RWPE2 (cell line): ENCODE measurements at regions not wholly inside any gene's neighbourhood (a gene's known extent, or its start where the extent isn't known, plus 50 kb on each side); places are given as distances from the start of the nearest gene placed in this dataset.

Experiments
- ATAC-seq: fragments of 200-7000 bp; cut with Tn5 transposase; 3 replicates; pipeline ENCODE4 v1.9.1; 2021; ENCODE audit warnings: low read depth
- DNase-seq: peaks from one replicate; pipeline ENCODE4 v3.0.0-alpha.2; 2020; ENCODE audit warnings: low spot score
- H3K27ac ChIP-seq: fragments of 450-650 bp; 2 replicates; pipeline ENCODE4 v1.5.1; 2017; ENCODE audit warnings: mild to moderate bottlenecking; ENCODE audit not compliant: poor library complexity, severe bottlenecking
- H3K27me3 ChIP-seq: fragments of 250-450 bp; sonication (Bioruptor Pico); 2 replicates; pipeline ENCODE4 v1.5.1; 2021; ENCODE audit warnings: mild to moderate bottlenecking, moderate library complexity; ENCODE audit not compliant: insufficient read depth, poor library complexity, severe bottlenecking
- H3K36me3 ChIP-seq: fragments of 250-450 bp; sonication (Bioruptor Pico); 2 replicates; pipeline ENCODE4 v1.5.1; 2020; ENCODE audit warnings: low read depth, mild to moderate bottlenecking, moderate library complexity
- H3K4me1 ChIP-seq: fragments of 250-450 bp; sonication (Bioruptor Pico); 2 replicates; pipeline ENCODE4 v1.5.1; 2021; ENCODE audit warnings: mild to moderate bottlenecking, moderate library complexity; ENCODE audit not compliant: insufficient read depth, poor library complexity, severe bottlenecking
- H3K4me3 ChIP-seq: fragments of 250-450 bp; sonication (Bioruptor Pico); 2 replicates; pipeline ENCODE4 v1.5.1; 2021; ENCODE audit warnings: mild to moderate bottlenecking, moderate library complexity; ENCODE audit not compliant: severe bottlenecking
- H3K9me3 ChIP-seq: fragments of 250-450 bp; sonication (Bioruptor Pico); 2 replicates; pipeline ENCODE4 v1.5.1; 2021; ENCODE audit warnings: mild to moderate bottlenecking, moderate library complexity; ENCODE audit not compliant: severe bottlenecking
- TF ChIP-seq, protein P1 (sequence below): fragments of 450-650 bp; IDR thresholded peaks from one replicate; pipeline ENCODE4 v1.5.1; 2017; ENCODE audit warnings: mild to moderate bottlenecking, moderate library complexity; ENCODE audit not compliant: poor library complexity, severe bottlenecking

DNA sequence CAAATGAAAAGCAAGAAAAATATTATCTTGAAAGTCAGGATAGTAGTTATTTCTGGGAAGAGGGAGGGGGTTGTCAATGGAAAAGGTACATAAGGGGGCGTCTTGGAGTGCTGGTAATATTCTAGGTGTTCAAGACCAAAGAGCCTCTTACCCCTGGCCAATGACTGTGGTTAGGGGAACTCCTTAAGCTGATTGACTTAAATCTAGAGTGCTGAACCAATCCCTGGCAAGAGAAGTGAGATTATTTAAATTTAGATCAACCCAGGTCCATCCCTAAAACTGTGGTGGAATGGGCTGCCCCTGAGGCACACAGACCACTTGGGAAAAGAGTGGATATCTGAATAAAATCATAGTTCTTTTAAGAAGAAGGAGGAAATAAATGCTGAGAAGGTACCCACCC, 174.1 kb downstream of the COPRS start:
- Histone ChIP-seq H3K27ac (no peak overlapping the region), H3K36me3 (no peaks in the 10 kb centered on the region), H3K9me3 (no peaks in the 10 kb centered on the region), H3K4me1 (no peaks in the 10 kb centered on the region), H3K27me3 (no peaks in the 10 kb centered on the region), H3K4me3 (no peak overlapping the region)
- ATAC-seq (no peak), DNase-seq (no peak)
- TF ChIP-seq, protein P1, sequence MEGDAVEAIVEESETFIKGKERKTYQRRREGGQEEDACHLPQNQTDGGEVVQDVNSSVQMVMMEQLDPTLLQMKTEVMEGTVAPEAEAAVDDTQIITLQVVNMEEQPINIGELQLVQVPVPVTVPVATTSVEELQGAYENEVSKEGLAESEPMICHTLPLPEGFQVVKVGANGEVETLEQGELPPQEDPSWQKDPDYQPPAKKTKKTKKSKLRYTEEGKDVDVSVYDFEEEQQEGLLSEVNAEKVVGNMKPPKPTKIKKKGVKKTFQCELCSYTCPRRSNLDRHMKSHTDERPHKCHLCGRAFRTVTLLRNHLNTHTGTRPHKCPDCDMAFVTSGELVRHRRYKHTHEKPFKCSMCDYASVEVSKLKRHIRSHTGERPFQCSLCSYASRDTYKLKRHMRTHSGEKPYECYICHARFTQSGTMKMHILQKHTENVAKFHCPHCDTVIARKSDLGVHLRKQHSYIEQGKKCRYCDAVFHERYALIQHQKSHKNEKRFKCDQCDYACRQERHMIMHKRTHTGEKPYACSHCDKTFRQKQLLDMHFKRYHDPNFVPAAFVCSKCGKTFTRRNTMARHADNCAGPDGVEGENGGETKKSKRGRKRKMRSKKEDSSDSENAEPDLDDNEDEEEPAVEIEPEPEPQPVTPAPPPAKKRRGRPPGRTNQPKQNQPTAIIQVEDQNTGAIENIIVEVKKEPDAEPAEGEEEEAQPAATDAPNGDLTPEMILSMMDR, result no peak

DNA sequence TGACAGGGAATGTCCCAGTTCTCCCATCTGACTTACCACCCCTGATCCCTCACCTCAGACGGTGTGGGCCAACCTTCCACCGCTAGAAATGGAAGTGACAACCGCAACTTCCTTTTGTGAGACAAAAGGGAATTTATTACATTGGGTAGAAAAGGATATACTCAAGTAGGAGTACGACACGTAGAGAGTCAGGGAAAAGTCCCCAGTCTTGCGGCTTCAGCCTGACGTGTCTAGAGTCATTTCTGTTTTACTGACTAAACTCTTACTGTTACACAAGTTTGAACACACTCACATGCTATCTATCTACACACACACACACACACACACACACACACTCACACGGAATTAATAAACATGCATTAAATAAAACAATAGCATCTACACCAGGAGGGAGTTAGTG, 178.9 kb downstream of the COPRS start:
- ATAC-seq, result no peak
- Histone ChIP-seq H3K4me3 (no peak overlapping the region), H3K4me1 (peaks cover 4% of the 10 kb centered on the region), H3K27me3 (no peaks in the 10 kb centered on the region), H3K9me3 (no peaks in the 10 kb centered on the region), H3K36me3 (no peaks in the 10 kb centered on the region), H3K27ac (no peak overlapping the region)
- TF ChIP-seq, protein P1, result no peak
- DNase-seq, result no peak

DNA sequence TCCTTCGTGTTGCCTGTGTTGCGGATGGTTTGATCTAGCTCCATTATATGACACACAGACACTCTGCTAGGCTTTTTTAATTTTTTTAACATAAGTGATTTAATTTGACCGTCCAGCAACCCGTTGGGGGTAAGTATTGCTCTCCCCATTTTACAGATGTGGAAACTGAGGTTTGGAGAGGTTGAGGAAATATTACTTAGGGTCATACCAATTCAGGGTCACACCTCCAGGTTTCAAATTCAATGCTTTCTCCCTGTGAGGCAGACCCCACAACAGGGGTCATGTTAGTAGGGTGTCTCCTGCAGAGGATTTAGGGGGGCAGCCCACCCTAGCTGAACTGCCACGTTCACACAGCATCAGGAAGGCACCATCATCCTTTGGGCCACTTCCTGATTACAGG, 179.4 kb downstream of the COPRS start:
- TF ChIP-seq, protein P1, result no peak
- Histone ChIP-seq H3K27ac (no peak overlapping the region), H3K36me3 (no peaks in the 10 kb centered on the region), H3K9me3 (no peaks in the 10 kb centered on the region), H3K4me3 (no peak overlapping the region), H3K4me1 (peaks cover 8% of the 10 kb centered on the region), H3K27me3 (no peaks in the 10 kb centered on the region)
- no peak for ATAC-seq
- no peak for DNase-seq

DNA sequence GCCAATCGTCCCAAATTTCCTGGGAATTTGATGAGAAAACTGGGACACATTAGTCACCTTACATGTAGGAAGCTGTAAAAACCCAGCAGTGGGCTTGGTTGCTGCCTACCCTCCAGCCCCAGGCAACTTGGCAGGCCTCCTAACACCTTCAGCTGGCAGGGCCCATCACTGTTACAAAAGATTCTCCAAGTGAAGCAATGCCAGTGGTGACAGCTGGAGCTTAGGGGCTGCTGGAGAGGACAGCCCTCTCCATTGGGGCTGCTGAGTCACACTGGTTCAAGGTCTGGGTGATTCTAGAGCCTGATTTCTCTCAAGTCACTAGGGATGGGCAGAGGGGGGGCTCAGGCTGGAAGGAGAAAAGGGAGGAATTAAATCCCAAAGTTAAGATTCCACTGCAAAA, 180.6 kb downstream of the COPRS start:
- no peaks in the 10 kb centered on the region for H3K9me3 ChIP-seq
- no peak overlapping the region for H3K4me3 ChIP-seq
- TF ChIP-seq, protein P1, result no peak
- H3K27me3 ChIP-seq, result no peaks in the 10 kb centered on the region
- H3K27ac ChIP-seq, result no peak overlapping the region
- no peak for DNase-seq
- H3K4me1 ChIP-seq, result peaks cover 18% of the 10 kb centered on the region
- no peaks in the 10 kb centered on the region for H3K36me3 ChIP-seq
- ATAC-seq, result peak; percentile 41; the same call in 2 of the 3 replicates

DNA sequence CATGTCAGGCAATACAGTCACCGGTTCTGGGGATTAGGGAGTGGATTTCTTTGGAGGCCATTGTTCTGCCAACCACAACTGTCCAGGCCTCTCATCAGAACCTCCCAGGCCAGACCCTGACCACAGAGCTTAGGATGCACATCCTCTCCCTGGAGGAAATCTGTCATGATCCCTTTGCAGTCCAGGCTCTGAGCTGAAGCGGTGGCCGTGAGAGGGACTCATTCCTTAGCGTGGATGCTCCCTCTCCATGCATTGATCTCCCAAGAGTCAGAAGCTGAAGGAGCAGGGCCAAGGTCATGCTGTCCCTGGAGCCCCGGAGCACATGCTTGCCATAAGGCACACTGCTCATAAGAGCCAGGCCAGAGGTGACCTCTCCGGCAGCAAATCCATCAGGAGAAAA, 181.4 kb downstream of the COPRS start:
- TF ChIP-seq, protein P1, result no peak
- H3K36me3 ChIP-seq, result no peaks in the 10 kb centered on the region
- DNase-seq, result no peak
- H3K27ac ChIP-seq, result no peak overlapping the region
- H3K9me3 ChIP-seq, result no peaks in the 10 kb centered on the region
- no peak for ATAC-seq
- peaks cover 18% of the 10 kb centered on the region for H3K4me1 ChIP-seq
- H3K27me3 ChIP-seq, result no peaks in the 10 kb centered on the region
- no peak overlapping the region for H3K4me3 ChIP-seq
